ENCODE measurements at regions not wholly inside any gene's neighbourhood (a gene's known extent, or its start where the extent isn't known, plus 50 kb on each side); places are given as distances from the start of the nearest gene placed in this dataset.

GRCh38 chr6:164898412-164898811 is 411.0 kb downstream of the C6orf118 start:
- Histone ChIP-seq H3K9me1 (ENCODE audit: control insufficient read depth, extremely low read depth, insufficient read depth, low read length) (no peaks in the 10 kb centered on the region), H3K4me2 (ENCODE audit: control insufficient read depth, extremely low read depth, insufficient read depth, low read depth, low read length) (no peak overlapping the region), H4K20me1 (ENCODE audit: control insufficient read depth, extremely low read depth, insufficient read depth, low read length) (no peaks in the 10 kb centered on the region), H3K9me3 (ENCODE audit: control insufficient read depth, low read depth, low read length) (no peaks in the 10 kb centered on the region), H2AFZ (ENCODE audit: control insufficient read depth, low read length) (no peak overlapping the region), H3K36me3 (ENCODE audit: control insufficient read depth in 2 of 2, extremely low read depth in 1 of 2, insufficient read depth in 2 of 2, low read length in 2 of 2) (no peaks in the 10 kb centered on the region), H3K79me2 (ENCODE audit: control insufficient read depth, insufficient read depth, low read length) (no peaks in the 10 kb centered on the region), H3K4me1 (ENCODE audit: control insufficient read depth, extremely low read depth, insufficient read depth, low read length) (no peaks in the 10 kb centered on the region), H3K27me3 (ENCODE audit: control insufficient read depth, extremely low read depth, insufficient read depth, low read length) (no peaks in the 10 kb centered on the region), H3K9ac (ENCODE audit: control insufficient read depth, extremely low read depth, insufficient read depth, low read length) (no peak overlapping the region), H3K4me3 (ENCODE audit: control insufficient read depth in 2 of 3, extremely low read depth in 1 of 3, insufficient read depth in 2 of 3, low read depth in 1 of 3, low read length in 3 of 3) (no peak overlapping the region), H3K27ac (ENCODE audit: control insufficient read depth, insufficient read depth, low read length) (no peak overlapping the region)
- dilution Hi-C loops (cut with MboI; ENCODE audit: extremely low pct_ligation_motif_present, low sequenced_read_pairs), result no loop called here
- no peak for DNase-seq (ENCODE audit: low read depth, low spot score)
- TF ChIP-seq EZH2 (IDR thresholded peaks at IDR 0.05; ENCODE audit: low read length), result no peak
- TF ChIP-seq CTCF (optimal IDR thresholded peaks at IDR 0.05 in 1 of 3, IDR thresholded peaks at IDR 0.05 in 1 of 3, conservative IDR thresholded peaks at IDR 0.05 in 1 of 3; ENCODE audit: extremely low read depth in 1 of 3, insufficient read depth in 2 of 3, low read length in 3 of 3), result no peak
- FAIRE-seq, result no peak

- Histone ChIP-seq H3K27ac (ENCODE audit: control insufficient read depth, insufficient read depth, low read length) (no peak overlapping the region), H3K4me3 (ENCODE audit: control insufficient read depth in 2 of 3, extremely low read depth in 1 of 3, insufficient read depth in 2 of 3, low read depth in 1 of 3, low read length in 3 of 3) (no peak overlapping the region), H3K9me3 (ENCODE audit: control insufficient read depth, low read depth, low read length) (no peaks in the 10 kb centered on the region), H3K4me2 (ENCODE audit: control insufficient read depth, extremely low read depth, insufficient read depth, low read depth, low read length) (no peak overlapping the region), H3K9me1 (ENCODE audit: control insufficient read depth, extremely low read depth, insufficient read depth, low read length) (no peaks in the 10 kb centered on the region), H2AFZ (ENCODE audit: control insufficient read depth, low read length) (no peak overlapping the region), H3K36me3 (ENCODE audit: control insufficient read depth in 2 of 2, extremely low read depth in 1 of 2, insufficient read depth in 2 of 2, low read length in 2 of 2) (no peaks in the 10 kb centered on the region), H3K9ac (ENCODE audit: control insufficient read depth, extremely low read depth, insufficient read depth, low read length) (no peak overlapping the region), H3K4me1 (ENCODE audit: control insufficient read depth, extremely low read depth, insufficient read depth, low read length) (no peaks in the 10 kb centered on the region), H3K27me3 (ENCODE audit: control insufficient read depth, extremely low read depth, insufficient read depth, low read length) (no peaks in the 10 kb centered on the region), H3K79me2 (ENCODE audit: control insufficient read depth, insufficient read depth, low read length) (no peaks in the 10 kb centered on the region), H4K20me1 (ENCODE audit: control insufficient read depth, extremely low read depth, insufficient read depth, low read length) (no peaks in the 10 kb centered on the region)
- no peak for DNase-seq (ENCODE audit: low read depth, low spot score)
- no peak for FAIRE-seq
- TF ChIP-seq CTCF (optimal IDR thresholded peaks at IDR 0.05 in 1 of 3, IDR thresholded peaks at IDR 0.05 in 1 of 3, conservative IDR thresholded peaks at IDR 0.05 in 1 of 3; ENCODE audit: extremely low read depth in 1 of 3, insufficient read depth in 2 of 3, low read length in 3 of 3), result no peak
- TF ChIP-seq EZH2 (IDR thresholded peaks at IDR 0.05; ENCODE audit: low read length), result no peak
- dilution Hi-C loops (cut with MboI; ENCODE audit: extremely low pct_ligation_motif_present, low sequenced_read_pairs), result no loop called here
These were observed 411.7 kb downstream of the C6orf118 start for GRCh38 chr6:164897523-164898235.

All from keratinocyte (primary cell).